ENCODE measurements at regions not wholly inside any gene's neighbourhood (a gene's known extent, or its start where the extent isn't known, plus 50 kb on each side); places are given as distances from the start of the nearest gene placed in this dataset.

GRCh38 chr16:73703891-73704290 is 592.7 kb upstream of the PSMD7 start:
- Mint-ChIP-seq H3K4me1 (ENCODE audit: low read depth) (no peaks in the 10 kb centered on the region), H3K4me3 (ENCODE audit: low read depth) (no peak overlapping the region), H3K36me3 (ENCODE audit: insufficient read depth) (no peaks in the 10 kb centered on the region), H3K27ac (no peak overlapping the region), H3K9me3 (ENCODE audit: low read depth) (peaks cover 4% of the 10 kb centered on the region), H3K27me3 (peaks cover 5% of the 10 kb centered on the region)
- no peak for TF ChIP-seq CTCF (IDR thresholded peaks at IDR 0.05; ENCODE audit: unreplicated experiment)
- no peak for DNase-seq (ENCODE audit: low spot score, unreplicated experiment)

GRCh38 chr16:73697336-73697735 is 599.3 kb upstream of the PSMD7 start:
- H3K27me3 Mint-ChIP-seq: no peaks in the 10 kb centered on the region
- H3K4me3 Mint-ChIP-seq (ENCODE audit: low read depth): no peak overlapping the region
- DNase-seq (ENCODE audit: low spot score, unreplicated experiment): no peak

GRCh38 chr16:73692861-73693260 is 603.8 kb upstream of the PSMD7 start:
- Mint-ChIP-seq H3K4me1 (ENCODE audit: low read depth) (peaks cover 2% of the 10 kb centered on the region), H3K27me3 (no peaks in the 10 kb centered on the region), H3K36me3 (ENCODE audit: insufficient read depth) (no peaks in the 10 kb centered on the region), H3K27ac (no peak overlapping the region), H3K4me3 (ENCODE audit: low read depth) (no peak overlapping the region), H3K9me3 (ENCODE audit: low read depth) (no peaks in the 10 kb centered on the region)
- TF ChIP-seq CTCF (IDR thresholded peaks at IDR 0.05; ENCODE audit: unreplicated experiment): no peak
- no peak for DNase-seq (ENCODE audit: low spot score, unreplicated experiment)

More at GRCh38 chr16:73697336-73697735, 599.3 kb upstream of the PSMD7 start:
- Mint-ChIP-seq H3K9me3 (ENCODE audit: low read depth) (no peaks in the 10 kb centered on the region), H3K36me3 (ENCODE audit: insufficient read depth) (no peaks in the 10 kb centered on the region), H3K27ac (no peak overlapping the region), H3K4me1 (ENCODE audit: low read depth) (no peaks in the 10 kb centered on the region)
- no peak for TF ChIP-seq CTCF (IDR thresholded peaks at IDR 0.05; ENCODE audit: unreplicated experiment)

- Mint-ChIP-seq H3K27me3 (no peaks in the 10 kb centered on the region), H3K4me3 (ENCODE audit: low read depth) (no peak overlapping the region), H3K36me3 (ENCODE audit: insufficient read depth) (no peaks in the 10 kb centered on the region), H3K27ac (no peak overlapping the region), H3K4me1 (ENCODE audit: low read depth) (no peaks in the 10 kb centered on the region), H3K9me3 (ENCODE audit: low read depth) (no peaks in the 10 kb centered on the region)
- no peak for TF ChIP-seq CTCF (IDR thresholded peaks at IDR 0.05; ENCODE audit: unreplicated experiment)
- no peak for DNase-seq (ENCODE audit: low spot score, unreplicated experiment)
Observed at GRCh38 chr16:73683804-73684203, 612.8 kb upstream of the PSMD7 start.

- TF ChIP-seq CTCF (IDR thresholded peaks at IDR 0.05; ENCODE audit: unreplicated experiment): no peak
- Mint-ChIP-seq H3K27me3 (peaks cover 12% of the 10 kb centered on the region), H3K4me1 (ENCODE audit: low read depth) (no peaks in the 10 kb centered on the region), H3K36me3 (ENCODE audit: insufficient read depth) (no peaks in the 10 kb centered on the region), H3K27ac (no peak overlapping the region), H3K4me3 (ENCODE audit: low read depth) (no peak overlapping the region), H3K9me3 (ENCODE audit: low read depth) (peaks cover 5% of the 10 kb centered on the region)
- no peak for DNase-seq (ENCODE audit: low spot score, unreplicated experiment)
Observed at GRCh38 chr16:73672135-73672534, 624.2 kb upstream of the ZFHX3 start.
